Activated T-cell treated with anti-CD3 and anti-CD28 coated beads, Interleukin-2, amount 50 U/mL, for 1 hour (primary cell): ENCODE measurements at regions not wholly inside any gene's neighbourhood (a gene's known extent, or its start where the extent isn't known, plus 50 kb on each side); places are given as distances from the start of the nearest gene placed in this dataset.
"Not testable (repeated sequence)": the region's sequence is repeated elsewhere in the genome, so short reads cannot be mapped to it uniquely, and the experiment has no call there.

Experiments
- DNase-seq: peaks from one replicate; pipeline ENCODE4 v3.0.0-alpha.2; 2020

DNA sequence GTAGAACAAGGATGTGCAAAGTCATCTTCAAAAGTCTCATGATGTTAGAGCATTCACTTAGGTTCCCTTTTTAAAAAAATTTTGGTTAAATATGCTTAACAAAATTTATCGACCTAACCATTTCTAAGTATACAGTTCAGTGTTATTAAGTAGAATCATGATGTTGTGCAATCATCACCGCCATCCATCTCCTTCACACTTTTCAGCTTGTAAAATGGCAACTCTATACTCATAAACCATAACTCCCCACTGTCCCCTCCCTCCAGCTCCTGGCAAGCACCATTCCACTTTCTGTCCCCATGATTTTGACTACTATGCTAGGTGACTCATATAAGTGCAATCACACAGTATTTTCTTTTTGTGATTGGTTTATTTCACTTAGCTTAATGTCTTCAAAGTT lies 895.0 kb downstream of the TBL1XR1 start:
- DNase-seq = no peak

DNA sequence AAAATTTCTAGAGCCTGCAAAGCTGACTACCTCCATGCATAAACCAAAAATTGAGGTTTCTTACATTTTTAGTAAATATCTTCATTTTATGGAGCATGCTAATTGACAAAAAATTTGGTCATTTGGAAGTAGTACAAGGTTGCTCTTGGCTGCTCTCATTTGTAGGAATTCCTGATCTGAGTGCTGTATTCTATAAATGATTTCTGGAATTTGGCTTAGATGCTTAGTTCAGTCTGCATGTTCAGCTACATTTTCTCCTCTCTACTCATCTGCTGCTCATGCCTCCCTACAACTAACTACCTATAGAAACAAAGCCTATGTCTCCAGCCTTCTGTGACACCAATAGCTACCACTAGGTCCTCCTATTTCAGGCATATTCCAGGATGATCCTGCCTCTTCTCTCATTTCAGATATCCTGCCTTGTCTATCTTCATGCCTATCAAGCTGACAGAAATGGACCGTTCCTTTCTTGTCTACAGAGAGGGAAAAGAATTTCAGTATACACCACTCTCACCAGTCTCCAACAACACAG lies 901.1 kb downstream of the TBL1XR1 start:
- no peak for DNase-seq

DNA sequence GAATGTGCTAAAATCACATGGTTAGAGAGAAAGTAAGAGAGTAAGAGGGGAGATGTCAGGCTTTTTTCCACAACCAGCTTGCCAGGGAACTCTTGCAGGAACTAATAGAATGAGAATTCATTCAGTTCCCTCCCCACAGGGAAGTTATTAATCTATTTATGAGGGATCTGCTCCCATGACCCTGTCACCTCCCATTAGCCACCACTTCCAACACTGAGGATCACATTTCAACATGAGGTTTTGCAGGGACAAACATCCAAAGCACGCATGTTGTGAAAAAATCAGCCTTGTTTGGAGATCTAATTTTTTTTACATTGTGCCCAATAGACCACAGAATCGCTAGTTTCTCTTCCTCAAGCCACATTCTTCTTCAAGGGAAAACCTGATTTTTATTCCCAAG lies 904.0 kb downstream of the TBL1XR1 start:
- no peak for DNase-seq

DNA sequence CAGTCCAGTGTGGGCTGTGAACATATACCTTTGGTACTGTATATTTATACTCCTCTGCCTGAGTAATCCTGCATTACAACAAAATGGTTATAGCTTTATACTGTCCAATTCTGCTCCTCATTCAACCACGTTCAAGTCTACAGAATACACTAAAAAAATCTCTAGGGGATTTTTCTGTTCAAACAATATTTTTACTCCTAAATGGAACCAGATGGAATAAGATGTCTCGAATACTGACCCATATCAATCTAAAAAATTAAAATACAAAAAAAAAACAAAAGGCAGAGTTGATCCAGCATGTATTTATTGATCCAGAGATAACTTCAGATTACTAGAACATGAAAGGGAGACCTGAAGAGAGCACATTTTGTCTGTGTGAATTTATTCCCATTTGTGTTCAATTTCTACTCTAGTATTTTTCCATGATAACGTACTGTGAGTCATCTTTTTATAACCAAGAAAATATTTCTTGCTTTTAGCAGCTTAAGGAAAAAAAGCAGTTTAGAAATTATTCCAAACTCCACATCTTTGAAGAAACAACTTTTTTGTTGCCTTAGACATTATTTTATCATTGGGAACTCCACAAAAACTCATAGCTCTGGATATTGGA lies 910.7 kb downstream of the TBL1XR1 start:
- no peak for DNase-seq

DNA sequence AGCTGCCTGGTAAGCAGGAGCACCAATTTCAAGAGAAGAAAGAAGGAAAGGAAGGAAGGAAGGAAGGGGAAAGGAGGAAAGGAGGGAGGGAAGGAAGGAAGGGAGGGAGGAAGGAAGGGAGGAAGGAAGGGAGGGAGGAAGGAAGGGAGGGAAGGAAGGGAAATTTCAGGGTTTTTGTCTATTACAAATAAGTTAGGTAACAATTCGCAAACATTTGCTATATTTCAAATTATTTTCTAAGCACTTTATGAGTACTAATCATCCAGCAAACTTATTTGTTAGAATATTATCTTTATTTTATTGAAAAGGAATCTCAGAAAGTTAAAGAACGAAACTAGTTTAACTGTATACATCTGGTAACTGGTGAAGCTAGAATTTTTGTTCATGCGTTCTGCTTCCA lies 921.7 kb downstream of the TBL1XR1 start:
- DNase-seq = no peak

DNA sequence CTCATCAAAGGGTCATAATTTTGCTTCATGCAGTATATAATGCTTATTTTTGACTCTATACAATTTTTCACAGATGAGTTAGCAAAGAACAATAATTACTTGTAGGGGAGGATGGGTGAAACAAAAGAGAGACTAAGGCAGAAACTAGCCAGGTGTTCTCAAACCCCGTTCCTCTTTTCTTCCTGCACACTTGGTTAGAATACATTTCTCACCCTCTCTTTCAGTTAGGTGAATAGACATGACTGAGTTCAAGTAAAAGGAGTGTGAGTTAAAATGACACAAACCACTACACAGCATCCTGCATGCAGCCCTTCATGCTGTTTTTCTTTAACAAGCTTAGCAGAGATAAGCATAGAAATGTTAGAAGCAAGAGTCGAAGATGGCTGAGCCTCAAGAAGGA lies 922.2 kb downstream of the TBL1XR1 start:
- DNase-seq = no peak

DNA sequence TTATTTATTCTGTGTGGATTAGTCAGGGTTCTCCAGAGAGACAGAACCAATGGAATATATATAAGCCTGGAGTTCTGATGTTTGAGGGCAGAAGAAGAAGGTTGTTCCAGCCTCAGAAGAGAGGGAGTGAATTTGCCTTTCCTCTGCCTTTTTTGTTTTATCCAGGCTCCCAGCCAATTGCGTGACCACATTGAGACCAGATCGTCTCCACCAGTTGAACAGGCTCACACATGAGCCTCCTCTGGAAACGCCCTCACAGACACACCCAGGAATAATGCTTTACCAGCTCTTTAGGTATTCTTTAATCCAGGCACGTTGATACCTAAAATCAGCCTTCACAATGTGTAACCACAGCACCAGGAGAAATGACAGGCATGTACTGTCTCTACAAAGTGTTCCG lies 923.1 kb downstream of the TBL1XR1 start:
- no peak for DNase-seq

DNA sequence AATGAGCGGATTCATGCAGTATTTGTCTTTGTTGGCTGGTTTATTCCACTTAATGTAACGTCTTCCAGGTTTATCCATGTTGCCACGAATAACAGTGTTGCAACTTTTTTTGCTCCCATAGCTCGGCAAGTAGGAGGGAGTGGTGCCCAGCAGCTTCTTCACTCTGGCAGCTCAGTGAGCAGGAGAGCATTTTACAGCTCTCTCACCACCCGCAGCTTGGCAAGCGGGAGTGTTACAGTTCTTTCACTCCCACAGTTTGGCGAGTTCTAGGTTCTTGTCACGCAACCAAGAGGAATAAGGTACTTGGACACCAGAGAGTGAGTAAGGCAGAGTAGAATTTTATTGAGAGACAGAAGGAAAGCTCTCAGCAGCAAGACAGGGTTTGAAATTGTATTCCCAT lies 935.2 kb downstream of the TBL1XR1 start:
- no peak for DNase-seq

DNA sequence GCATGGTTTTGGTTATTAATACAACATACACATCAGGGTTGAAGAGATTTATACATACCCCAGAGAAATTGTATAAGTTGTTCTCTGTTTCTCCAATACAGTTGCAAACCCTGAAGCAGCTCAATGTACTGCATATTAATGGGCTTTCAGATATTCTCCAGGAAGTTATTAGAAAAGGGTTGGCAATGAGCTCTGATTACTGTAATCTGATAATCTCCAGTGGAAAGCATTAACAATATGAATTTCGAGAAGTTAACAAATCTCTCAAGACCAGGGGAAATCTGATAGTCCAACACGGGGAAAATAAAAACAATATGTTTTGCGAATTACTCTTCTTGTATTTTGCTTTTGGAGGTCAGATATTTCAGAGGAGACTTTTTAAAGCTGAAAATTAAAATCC lies 950.1 kb downstream of the TBL1XR1 start:
- DNase-seq = no peak

DNA sequence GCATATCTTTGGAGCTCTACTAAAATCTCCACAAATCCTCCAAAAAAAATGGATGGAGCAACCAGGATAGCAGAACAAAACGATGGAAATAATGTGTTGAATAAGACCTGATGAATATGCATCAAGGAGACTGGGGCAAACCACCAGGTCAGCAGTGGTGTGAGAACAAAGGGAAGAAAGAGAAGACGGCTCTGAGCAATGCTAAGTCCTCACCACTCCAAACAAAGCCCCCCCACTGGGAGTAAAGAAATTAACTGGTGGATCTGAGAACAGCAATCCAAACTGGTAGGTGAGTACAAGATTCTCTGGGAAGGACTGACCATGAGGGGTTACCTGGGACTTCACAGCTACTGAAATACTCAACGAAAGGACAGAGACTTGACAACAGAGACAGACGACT lies 977.3 kb downstream of the TBL1XR1 start:
- no peak for DNase-seq

DNA sequence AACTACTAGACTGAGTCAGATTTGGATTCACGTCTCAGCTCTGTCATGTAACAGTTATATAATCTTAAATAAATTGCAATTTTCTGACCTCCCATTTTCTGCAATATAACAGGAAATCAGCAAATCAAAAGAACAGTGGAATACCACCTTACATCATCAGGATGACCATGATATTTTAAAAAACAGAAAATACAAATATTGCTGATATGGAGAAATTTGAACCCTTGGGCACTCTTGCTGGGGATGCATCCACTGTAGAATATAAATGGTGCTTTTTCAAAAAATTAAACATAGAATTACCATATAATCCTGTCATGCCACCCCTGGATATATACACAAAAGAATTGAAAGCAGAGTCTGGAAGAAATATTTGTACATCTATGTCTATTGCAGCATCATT lies 982.5 kb downstream of the TBL1XR1 start:
- DNase-seq = no peak

DNA sequence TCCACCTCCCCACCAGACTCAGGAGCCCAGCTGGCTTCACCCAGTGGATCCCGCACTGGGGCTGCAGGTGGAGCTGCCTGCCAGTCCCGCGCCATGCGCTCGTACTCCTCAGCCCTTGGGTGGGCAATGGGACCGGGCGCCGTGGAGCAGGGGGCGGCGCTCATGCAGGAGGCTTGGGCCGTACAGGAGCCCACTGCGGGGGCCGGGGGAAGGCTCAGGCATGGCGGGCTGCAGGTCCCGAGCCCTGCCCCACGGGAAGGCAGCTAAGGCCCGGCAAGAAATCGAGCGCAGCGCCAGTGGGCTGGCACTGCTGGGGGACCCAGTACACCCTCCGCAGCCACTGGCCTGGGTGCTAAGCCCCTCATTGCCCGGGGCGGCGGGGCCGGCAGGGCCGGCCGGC lies 984.0 kb downstream of the TBL1XR1 start:
- not testable (repeated sequence) for DNase-seq

DNA sequence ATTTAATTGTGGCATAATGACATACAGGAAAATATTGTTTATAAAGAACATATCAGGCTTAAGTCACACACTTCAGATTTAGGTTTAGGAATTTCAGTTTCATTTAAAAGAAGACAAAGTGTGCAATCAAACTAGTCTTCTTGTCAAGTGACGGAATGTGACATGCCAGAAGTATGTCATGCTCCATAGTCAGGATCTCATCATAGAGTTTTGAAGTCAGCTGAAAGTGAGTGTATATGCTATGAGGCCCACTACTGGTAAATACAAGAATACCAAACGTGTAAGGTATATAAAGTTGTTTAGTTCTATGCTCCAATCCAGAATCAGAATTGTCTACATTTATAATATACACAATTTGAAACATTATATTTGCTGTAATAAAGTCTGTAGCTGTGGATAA lies 988.4 kb downstream of the TBL1XR1 start:
- DNase-seq = no peak

DNA sequence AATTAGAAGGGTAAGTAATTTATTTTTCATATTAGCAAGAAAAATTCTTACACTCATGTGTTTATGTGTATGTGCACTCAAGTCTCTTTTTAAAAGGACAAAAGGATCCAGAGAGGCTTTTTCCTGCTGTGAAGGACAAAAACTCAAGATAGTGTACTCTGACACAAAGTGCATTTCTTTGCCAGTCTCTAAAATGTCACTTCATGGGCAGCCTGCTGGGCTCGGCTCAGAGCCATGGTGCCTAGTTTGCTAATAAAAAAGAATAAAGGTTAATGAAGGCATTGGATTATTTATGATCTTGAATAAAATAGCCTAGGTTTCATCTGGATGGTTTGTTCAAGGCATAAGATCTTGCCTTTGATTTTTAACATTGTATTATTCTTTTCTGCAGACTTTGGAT lies 989.0 kb downstream of the TBL1XR1 start:
- DNase-seq = no peak

DNA sequence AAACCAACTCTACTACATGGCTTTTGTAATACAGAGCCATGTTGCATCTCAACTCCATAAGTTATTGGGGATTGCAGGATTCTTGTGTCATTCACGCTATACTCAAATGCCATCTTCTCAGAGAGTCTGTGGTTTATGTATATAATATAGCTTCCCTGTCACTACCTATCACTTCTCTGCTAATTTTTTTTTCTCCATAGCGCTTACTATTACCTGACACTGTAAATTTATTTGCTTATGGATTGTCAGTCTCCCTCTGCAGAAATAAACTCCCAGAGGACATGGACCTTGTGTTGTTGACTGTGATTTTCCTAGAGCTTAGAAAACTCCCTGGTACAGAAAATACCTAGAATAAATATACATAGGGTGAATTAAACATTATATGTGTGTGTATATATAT lies 990.5 kb downstream of the TBL1XR1 start:
- DNase-seq = no peak

DNA sequence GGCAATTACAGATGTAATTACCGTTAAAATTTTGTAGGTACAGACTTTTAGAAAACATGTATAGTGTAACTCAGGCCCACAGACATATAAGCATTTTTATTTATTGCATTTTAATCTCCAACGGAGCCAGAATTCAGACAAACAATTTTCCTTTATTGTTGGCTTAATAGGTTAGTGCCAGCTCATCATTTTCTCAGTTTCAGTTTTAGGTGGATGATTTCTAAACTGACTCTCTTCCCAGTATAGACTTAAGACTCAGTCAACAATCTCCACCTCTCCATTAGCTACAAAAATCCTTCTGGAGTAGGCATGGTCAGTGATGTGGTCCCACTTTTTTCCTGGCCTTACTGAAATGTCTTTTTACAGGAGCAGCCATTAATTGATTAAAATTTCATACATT lies 994.6 kb downstream of the TBL1XR1 start:
- DNase-seq = no peak

DNA sequence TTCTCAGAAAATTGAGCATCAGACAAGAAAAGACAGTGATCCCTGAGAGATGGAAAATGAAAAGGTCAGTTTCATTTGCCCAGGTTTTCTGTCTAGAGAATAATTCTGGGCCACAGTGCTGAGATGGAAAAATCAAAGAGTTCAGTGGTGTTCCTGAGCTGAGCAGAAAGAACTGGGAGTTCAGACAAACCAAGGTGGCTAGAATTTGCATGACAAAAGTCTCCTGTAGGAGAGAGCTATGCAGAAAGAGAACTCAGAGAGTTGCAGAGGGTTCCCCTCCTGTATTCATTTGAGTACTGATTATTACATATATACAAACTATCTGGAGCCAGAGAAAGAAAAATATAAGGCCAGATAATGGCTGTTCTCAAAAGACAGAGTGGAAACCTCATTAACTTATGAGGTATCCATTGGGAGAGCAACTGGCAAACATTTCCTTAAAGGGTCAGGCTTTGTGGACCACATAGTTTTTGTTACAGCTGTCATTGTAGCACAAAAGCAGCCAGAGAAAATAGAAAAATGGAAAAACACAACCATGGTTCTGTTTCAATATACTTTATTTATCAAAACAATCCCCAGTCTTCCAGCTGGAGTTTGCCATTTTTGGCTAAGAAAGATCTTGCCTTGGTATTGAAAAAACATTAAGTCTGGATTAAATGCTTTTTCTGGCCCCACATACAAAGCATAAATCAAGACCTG lies 1004.1 kb downstream of the TBL1XR1 start:
- DNase-seq = no peak

DNA sequence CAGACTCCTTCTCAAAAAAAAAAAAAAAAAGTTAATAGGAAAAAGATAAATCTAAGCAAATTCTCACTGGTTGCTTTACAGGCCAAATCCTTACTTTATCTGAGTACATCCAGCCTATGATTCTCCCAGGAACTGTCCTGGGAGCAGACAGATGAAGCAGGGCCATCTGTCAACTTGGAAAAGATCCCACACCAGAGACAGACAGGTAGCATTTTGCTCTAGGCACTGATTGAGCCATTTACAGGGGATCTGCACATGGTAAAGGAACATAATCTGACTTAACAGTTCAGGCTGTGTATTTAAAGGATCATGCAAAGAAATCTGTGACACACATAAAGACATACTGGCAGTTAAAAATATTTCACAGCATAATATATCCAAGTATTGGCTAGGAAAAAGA lies 1006.5 kb downstream of the TBL1XR1 start:
- no peak for DNase-seq

DNA sequence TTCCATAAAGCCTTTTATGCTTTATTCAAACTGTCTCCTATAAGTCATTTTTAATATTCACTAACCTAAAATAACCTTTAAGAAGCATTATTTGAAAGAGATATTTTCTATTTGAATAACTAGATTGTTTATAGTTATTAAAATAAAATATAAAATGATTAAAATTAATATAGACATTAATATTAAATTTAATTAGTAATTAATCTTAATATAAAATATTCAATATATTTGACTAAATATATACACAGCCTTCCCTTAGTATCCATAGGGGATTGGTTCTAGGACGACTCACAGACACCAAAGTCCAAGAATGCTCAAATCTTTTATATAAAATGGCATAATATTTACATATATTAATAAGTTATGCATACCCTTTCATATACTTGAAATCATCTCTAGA lies 1014.1 kb downstream of the TBL1XR1 start:
- DNase-seq = no peak

DNA sequence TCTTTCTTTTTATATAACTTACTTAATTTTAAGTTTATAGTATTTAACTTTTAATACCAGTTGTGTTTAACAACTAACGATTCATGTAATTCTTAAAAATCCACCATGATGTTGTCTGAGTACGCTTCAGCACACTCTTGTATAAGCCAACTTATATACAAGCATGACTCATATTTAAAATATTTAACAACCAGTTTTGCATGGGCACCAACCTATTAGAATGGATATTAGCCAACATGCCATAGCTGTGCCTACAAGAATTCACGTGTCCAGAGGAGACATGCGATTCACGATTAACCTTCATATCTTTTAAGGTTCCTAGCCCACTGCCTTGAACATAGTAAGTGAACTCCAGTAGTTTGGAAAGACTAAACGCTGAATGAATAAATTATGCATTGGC lies 1023.2 kb downstream of the TBL1XR1 start:
- DNase-seq = no peak

DNA sequence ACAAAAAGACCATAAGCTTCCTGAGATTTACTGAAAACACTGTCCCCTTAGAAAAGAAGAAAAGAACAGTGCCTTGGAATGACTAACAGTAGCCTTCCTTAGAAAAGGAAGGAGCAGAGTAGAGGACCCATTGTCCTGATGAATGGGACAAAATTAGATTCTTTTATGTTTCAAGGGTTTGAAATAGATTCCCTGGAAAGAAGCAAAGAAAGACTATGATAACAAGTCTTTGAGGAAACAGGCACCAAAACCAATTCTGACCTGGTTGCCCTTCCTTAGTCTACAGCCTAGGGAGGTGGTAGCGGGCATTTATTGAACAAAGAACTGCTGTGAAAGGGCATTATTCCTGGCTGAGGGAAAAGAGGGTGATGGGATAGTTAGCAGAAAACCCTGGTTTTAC lies 1024.8 kb downstream of the TBL1XR1 start:
- no peak for DNase-seq

DNA sequence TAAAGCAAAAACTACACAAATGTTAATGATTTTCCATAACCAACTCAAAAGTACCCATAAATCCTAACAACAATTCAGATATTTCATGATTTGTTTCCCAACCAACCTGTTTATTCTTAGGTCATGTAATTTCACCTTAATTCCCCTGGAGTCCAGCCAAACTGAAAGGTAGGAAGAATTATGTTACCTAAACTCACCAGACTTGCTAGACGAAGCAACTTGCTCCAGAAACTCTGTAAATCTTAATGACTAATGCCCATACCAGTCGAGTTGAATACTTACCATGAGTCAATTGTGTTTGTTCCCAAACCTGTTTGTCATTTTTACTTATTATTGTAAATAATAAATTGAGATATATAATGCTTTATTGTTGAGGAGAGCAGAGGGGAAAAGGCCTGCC lies 1030.0 kb downstream of the TBL1XR1 start:
- no peak for DNase-seq

DNA sequence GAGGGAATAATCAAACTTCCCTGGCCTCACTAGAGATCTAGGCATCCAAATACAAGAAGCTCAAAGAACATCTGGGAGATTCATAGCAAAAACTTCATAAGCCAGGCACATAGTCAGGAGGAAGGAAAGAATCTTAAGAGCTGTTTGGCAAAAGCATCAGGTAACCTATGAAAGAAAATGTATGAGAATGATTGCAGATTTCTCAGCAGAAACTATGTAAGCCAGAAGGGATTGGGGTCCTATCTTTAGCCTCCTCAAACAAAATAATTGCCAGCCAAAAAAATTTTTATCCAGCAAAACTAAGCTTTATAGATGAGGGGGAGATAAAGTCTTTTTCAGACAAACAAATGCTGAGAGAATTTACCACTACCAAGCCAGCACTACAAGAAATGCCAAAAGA lies 1036.3 kb downstream of the TBL1XR1 start:
- DNase-seq = no peak

DNA sequence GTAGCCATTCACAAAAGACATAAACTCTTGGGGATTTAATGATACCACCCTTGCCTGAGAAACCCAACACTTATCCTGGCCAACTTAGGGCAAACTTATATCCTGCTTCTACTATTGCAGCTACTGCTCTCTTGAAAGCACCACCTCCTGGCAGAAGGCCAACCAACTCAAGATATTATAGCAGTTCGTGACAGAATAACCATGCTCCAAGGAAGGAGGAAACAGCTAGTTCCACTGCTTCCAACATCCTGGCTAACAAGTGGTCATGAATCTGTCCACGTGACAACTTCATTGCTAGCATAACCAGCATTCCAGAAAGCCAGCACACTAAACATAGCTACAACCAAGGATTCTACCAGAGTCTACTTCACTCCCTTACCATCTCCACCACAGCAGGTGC lies 1037.5 kb downstream of the TBL1XR1 start:
- DNase-seq = no peak

DNA sequence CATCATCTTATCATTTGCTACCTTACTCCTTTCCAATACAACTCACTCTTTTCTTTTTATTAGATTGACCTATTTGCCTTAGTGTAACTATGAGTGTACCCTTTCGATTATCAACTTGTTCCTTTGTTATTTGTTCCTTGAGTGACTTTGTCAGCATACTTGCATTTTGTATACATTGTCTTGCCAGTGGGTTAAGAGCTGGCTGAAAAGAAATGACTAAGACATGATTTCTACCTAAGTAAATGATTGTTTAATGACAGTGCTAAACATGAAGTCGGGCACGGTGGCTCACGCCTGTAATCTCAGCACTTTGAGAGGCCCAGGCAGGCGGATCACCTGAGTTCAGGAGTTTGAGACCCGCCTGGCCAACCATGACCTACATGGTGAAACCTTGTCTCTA lies 1042.3 kb downstream of the TBL1XR1 start:
- DNase-seq = no peak
